HEK293 (cell line): ENCODE measurements at regions not wholly inside any gene's neighbourhood (a gene's known extent, or its start where the extent isn't known, plus 50 kb on each side); places are given as distances from the start of the nearest gene placed in this dataset.
A peak's percentile ranks its signal among the peaks of the same experiment; 100 is the strongest.

Experiments
- CTCF ChIA-PET: fragments of 350-600 bp; formaldehyde crosslinking; extraction: SDS; loops from one replicate; lab custom pipeline; 2021; ENCODE audit warnings: antibody characterized with exemption; lab: Yijun Ruan, JAX
- POLR2A ChIA-PET: fragments of 300-600 bp; formaldehyde crosslinking; extraction: SDS; loops from one replicate; lab custom pipeline; 2020; ENCODE audit warnings: antibody characterized with exemption, inconsistent platforms; lab: Yijun Ruan, JAX
- H3K27ac ChIP-seq: fragments of 200-500 bp; sonication (Bioruptor generic); 2 replicates; pipeline ENCODE4 v1.5.1; 2014; ENCODE audit warnings: low read depth, low read length, control low read depth, inconsistent platforms; ENCODE audit errors: extremely low read depth
- H3K36me3 ChIP-seq, 2 experiments: fragments of 200-500 bp in 1 of 2; sonication (Bioruptor generic) in 1 of 2; 1 replicate in 1 of 2; 2 replicates in 1 of 2; pipeline ENCODE4 v1.5.1; 2014 to 2017; ENCODE audit warnings: inconsistent platforms in 2 of 2, low read length in 2 of 2; ENCODE audit not compliant: control insufficient read depth in 2 of 2, insufficient read depth in 1 of 2
- H3K4me1 ChIP-seq: fragments of 200-500 bp; sonication (Bioruptor generic); 2 replicates; pipeline ENCODE4 v1.5.1; 2014; ENCODE audit warnings: mild to moderate bottlenecking, low read length, inconsistent platforms; ENCODE audit not compliant: control insufficient read depth, insufficient read depth
- H3K4me3 ChIP-seq: 2 replicates; pipeline ENCODE4 v1.5.1; 2011; ENCODE audit warnings: low read depth, mild to moderate bottlenecking, control low read depth, low read length, moderate library complexity
- H3K9me3 ChIP-seq: fragments of 200-500 bp; sonication (Bioruptor generic); 2 replicates; pipeline ENCODE4 v1.5.1; 2014; ENCODE audit warnings: low read depth, low read length, inconsistent platforms; ENCODE audit not compliant: control insufficient read depth, insufficient read depth
- GLIS2 ChIP-seq: fragments of 450-650 bp; formaldehyde crosslinking; IDR thresholded peaks from 2 replicates; pipeline ENCODE4 v1.5.1; 2016; ENCODE audit warnings: missing biosample characterization, missing genetic modification characterization
- KLF9 ChIP-seq: fragments of 450-650 bp; formaldehyde crosslinking; IDR thresholded peaks from 2 replicates; pipeline ENCODE4 v1.5.1; 2016; ENCODE audit warnings: missing biosample characterization, missing genetic modification characterization, low read depth
- SP7 ChIP-seq: fragments of 450-650 bp; formaldehyde crosslinking; IDR thresholded peaks from 2 replicates; pipeline ENCODE4 v1.5.1; 2016; ENCODE audit warnings: missing biosample characterization, missing genetic modification characterization
- YY1 ChIP-seq: fragments of 450-650 bp; formaldehyde crosslinking; IDR thresholded peaks from 2 replicates; pipeline ENCODE4 v1.5.1; 2018; ENCODE audit warnings: missing biosample characterization, missing genetic modification characterization
- ZBTB20 ChIP-seq: fragments of 450-650 bp; formaldehyde crosslinking; IDR thresholded peaks from 2 replicates; pipeline ENCODE4 v1.5.1; 2016; ENCODE audit warnings: missing biosample characterization, missing genetic modification characterization
- ZNF157 ChIP-seq: fragments of 450-650 bp; formaldehyde crosslinking; IDR thresholded peaks from 2 replicates; pipeline ENCODE4 v1.5.1; 2016; ENCODE audit warnings: missing biosample characterization, missing genetic modification characterization
- ZNF175 ChIP-seq: fragments of 450-650 bp; formaldehyde crosslinking; IDR thresholded peaks from 2 replicates; pipeline ENCODE4 v1.5.1; 2016; ENCODE audit warnings: missing biosample characterization, missing genetic modification characterization
- ZNF19 ChIP-seq: fragments of 450-650 bp; formaldehyde crosslinking; IDR thresholded peaks from 2 replicates; pipeline ENCODE4; 2016; ENCODE audit warnings: missing biosample characterization, missing genetic modification characterization, low read depth
- ZNF391 ChIP-seq: fragments of 450-650 bp; formaldehyde crosslinking; IDR thresholded peaks from 2 replicates; pipeline ENCODE4 v1.5.1; 2016; ENCODE audit warnings: low read depth, missing biosample characterization, missing genetic modification characterization, borderline replicate concordance
- ZNF768 ChIP-seq: fragments of 450-650 bp; formaldehyde crosslinking; IDR thresholded peaks from 2 replicates; pipeline ENCODE4 v1.5.1; 2018; ENCODE audit warnings: missing biosample characterization, mild to moderate bottlenecking, missing genetic modification characterization
- ZNF791 ChIP-seq: fragments of 450-650 bp; formaldehyde crosslinking; IDR thresholded peaks from 2 replicates; pipeline ENCODE4 v1.5.1; 2016; ENCODE audit warnings: missing biosample characterization, missing genetic modification characterization
- TF ChIP-seq, protein P1 (sequence below): fragments of 450-650 bp; formaldehyde crosslinking; IDR thresholded peaks from 2 replicates; pipeline ENCODE4 v1.5.1; 2016; ENCODE audit warnings: missing biosample characterization, missing genetic modification characterization, low read depth
- TF ChIP-seq, protein P2 (sequence below): fragments of 450-650 bp; formaldehyde crosslinking; IDR thresholded peaks from 2 replicates; pipeline ENCODE4 v1.5.1; 2016; ENCODE audit warnings: missing biosample characterization, missing genetic modification characterization
- TF ChIP-seq, protein P3 (sequence below): fragments of 450-650 bp; formaldehyde crosslinking; IDR thresholded peaks from 2 replicates; pipeline ENCODE4 v1.5.1; 2016; ENCODE audit warnings: missing biosample characterization, missing genetic modification characterization
- TF ChIP-seq, protein P4 (sequence below): fragments of 450-650 bp; formaldehyde crosslinking; optimal IDR thresholded peaks from 2 replicates; pipeline ENCODE3; 2016; ENCODE audit warnings: missing biosample characterization, mild to moderate bottlenecking, missing genetic modification characterization
- TF ChIP-seq, protein P5 (sequence below): fragments of 450-650 bp; formaldehyde crosslinking; IDR thresholded peaks from 2 replicates; pipeline ENCODE4 v1.5.1; 2016; ENCODE audit warnings: missing biosample characterization, missing genetic modification characterization

DNA sequence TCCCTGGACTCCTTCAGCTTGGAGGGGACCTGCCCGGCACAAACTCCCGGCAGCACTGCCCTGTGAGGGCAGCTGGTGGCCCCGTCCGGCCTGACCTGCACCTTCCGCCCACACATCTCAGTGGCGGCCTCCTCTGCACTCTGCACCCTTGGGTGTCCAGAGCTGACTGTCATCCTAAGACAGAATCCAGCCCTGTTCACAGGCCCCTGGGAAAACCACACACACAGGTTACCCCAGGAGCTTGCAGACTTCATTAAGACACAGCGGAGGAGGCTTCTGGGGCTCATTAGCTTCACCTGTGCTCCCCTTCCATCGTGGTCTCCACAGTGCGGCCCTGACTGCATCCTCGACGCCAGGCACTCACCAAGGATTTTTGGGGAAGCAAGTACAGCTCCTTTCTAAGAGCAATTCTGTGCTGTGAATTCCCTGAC lies 51.5 kb upstream of the SHH start (continued):
- TF ChIP-seq, protein P1, sequence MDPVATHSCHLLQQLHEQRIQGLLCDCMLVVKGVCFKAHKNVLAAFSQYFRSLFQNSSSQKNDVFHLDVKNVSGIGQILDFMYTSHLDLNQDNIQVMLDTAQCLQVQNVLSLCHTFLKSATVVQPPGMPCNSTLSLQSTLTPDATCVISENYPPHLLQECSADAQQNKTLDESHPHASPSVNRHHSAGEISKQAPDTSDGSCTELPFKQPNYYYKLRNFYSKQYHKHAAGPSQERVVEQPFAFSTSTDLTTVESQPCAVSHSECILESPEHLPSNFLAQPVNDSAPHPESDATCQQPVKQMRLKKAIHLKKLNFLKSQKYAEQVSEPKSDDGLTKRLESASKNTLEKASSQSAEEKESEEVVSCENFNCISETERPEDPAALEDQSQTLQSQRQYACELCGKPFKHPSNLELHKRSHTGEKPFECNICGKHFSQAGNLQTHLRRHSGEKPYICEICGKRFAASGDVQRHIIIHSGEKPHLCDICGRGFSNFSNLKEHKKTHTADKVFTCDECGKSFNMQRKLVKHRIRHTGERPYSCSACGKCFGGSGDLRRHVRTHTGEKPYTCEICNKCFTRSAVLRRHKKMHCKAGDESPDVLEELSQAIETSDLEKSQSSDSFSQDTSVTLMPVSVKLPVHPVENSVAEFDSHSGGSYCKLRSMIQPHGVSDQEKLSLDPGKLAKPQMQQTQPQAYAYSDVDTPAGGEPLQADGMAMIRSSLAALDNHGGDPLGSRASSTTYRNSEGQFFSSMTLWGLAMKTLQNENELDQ (tag by site-specific recombination): no peak
- TF ChIP-seq, protein P2, sequence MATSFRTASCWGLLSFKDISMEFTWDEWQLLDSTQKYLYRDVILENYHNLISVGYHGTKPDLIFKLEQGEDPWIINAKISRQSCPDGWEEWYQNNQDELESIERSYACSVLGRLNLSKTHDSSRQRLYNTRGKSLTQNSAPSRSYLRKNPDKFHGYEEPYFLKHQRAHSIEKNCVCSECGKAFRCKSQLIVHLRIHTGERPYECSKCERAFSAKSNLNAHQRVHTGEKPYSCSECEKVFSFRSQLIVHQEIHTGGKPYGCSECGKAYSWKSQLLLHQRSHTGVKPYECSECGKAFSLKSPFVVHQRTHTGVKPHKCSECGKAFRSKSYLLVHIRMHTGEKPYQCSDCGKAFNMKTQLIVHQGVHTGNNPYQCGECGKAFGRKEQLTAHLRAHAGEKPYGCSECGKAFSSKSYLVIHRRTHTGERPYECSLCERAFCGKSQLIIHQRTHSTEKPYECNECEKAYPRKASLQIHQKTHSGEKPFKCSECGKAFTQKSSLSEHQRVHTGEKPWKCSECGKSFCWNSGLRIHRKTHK (tag by site-specific recombination): no peak
- no peak for TF ChIP-seq ZNF391 (tag by site-specific recombination)
- TF ChIP-seq GLIS2: no peak
- TF ChIP-seq, protein P3, sequence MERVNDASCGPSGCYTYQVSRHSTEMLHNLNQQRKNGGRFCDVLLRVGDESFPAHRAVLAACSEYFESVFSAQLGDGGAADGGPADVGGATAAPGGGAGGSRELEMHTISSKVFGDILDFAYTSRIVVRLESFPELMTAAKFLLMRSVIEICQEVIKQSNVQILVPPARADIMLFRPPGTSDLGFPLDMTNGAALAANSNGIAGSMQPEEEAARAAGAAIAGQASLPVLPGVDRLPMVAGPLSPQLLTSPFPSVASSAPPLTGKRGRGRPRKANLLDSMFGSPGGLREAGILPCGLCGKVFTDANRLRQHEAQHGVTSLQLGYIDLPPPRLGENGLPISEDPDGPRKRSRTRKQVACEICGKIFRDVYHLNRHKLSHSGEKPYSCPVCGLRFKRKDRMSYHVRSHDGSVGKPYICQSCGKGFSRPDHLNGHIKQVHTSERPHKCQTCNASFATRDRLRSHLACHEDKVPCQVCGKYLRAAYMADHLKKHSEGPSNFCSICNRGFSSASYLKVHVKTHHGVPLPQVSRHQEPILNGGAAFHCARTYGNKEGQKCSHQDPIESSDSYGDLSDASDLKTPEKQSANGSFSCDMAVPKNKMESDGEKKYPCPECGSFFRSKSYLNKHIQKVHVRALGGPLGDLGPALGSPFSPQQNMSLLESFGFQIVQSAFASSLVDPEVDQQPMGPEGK: no peak
- TF ChIP-seq ZNF157: no peak
- no peak for TF ChIP-seq ZBTB20 (tag by site-specific recombination)
- no peak for TF ChIP-seq ZNF791 (tag by site-specific recombination)
- no peak for TF ChIP-seq ZNF175 (tag by site-specific recombination)
- no peak for TF ChIP-seq YY1

DNA sequence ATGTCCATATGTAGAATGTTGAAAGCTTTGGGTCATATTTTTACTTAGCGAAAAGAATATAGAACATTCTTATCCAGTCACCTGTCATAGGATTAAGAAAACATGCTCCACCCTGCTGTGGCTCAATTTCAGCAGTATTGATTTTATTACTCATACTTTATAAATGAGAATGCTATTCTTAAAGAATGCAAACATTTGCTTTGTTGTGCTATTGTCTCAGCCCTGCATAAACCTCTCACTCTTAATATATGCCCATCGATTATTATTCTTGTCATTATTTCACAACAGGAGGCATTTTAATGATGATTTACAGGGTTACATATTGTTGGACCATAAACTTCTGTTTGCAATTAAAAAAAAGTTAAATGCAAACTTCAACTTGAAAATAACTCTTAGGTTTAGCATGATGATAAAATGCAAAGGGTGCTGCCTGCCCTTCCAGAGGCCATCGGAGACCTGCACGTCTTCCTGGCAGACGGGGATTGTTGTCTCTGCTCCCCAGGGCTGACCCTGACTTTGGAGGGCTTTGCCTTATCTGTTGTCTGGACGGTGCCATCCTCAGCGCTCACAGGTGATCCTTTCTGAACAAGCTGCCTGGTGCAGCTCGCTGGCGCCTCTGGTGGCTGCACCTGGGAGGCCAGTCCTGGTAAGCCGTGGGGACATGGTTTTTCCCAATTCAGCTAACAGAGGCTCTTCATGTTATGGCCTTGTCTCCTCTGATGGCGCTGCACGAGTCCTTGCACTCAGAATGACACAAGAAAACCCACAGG lies 50.0 kb upstream of the SHH start:
- POLR2A ChIA-PET: no interaction called here

More for the DNA sequence above, 50.0 kb upstream of the SHH start:
- Histone ChIP-seq H3K36me3 (no peaks in the 10 kb centered on the region), H3K9me3 (no peaks in the 10 kb centered on the region), H3K4me1 (no peaks in the 10 kb centered on the region; the same call in 1 of the 2 replicates), H3K27ac (no peak overlapping the region), H3K4me3 (no peak overlapping the region)
- TF ChIP-seq SP7 (tag by site-specific recombination): no peak
- TF ChIP-seq ZNF19 (tag by site-specific recombination): no peak
- TF ChIP-seq, protein P4, sequence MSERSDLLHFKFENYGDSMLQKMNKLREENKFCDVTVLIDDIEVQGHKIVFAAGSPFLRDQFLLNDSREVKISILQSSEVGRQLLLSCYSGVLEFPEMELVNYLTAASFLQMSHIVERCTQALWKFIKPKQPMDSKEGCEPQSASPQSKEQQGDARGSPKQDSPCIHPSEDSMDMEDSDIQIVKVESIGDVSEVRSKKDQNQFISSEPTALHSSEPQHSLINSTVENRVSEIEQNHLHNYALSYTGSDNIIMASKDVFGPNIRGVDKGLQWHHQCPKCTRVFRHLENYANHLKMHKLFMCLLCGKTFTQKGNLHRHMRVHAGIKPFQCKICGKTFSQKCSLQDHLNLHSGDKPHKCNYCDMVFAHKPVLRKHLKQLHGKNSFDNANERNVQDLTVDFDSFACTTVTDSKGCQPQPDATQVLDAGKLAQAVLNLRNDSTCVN (tag by site-specific recombination): no peak
- TF ChIP-seq ZNF768 (tag by site-specific recombination): no peak
- TF ChIP-seq, protein P5, sequence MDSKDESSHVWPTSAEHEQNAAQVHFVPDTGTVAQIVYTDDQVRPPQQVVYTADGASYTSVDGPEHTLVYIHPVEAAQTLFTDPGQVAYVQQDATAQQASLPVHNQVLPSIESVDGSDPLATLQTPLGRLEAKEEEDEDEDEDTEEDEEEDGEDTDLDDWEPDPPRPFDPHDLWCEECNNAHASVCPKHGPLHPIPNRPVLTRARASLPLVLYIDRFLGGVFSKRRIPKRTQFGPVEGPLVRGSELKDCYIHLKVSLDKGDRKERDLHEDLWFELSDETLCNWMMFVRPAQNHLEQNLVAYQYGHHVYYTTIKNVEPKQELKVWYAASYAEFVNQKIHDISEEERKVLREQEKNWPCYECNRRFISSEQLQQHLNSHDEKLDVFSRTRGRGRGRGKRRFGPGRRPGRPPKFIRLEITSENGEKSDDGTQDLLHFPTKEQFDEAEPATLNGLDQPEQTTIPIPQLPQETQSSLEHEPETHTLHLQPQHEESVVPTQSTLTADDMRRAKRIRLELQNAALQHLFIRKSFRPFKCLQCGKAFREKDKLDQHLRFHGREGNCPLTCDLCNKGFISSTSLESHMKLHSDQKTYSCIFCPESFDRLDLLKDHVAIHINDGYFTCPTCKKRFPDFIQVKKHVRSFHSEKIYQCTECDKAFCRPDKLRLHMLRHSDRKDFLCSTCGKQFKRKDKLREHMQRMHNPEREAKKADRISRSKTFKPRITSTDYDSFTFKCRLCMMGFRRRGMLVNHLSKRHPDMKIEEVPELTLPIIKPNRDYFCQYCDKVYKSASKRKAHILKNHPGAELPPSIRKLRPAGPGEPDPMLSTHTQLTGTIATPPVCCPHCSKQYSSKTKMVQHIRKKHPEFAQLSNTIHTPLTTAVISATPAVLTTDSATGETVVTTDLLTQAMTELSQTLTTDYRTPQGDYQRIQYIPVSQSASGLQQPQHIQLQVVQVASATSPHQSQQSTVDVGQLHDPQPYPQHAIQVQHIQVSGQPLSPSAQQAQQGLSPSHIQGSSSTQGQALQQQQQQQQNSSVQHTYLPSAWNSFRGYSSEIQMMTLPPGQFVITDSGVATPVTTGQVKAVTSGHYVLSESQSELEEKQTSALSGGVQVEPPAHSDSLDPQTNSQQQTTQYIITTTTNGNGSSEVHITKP (tag by site-specific recombination): 0 out of 2 replicates have a peak, but pooled peaks have one; percentile 16
- no peak for TF ChIP-seq KLF9 (tag by site-specific recombination)
- CTCF ChIA-PET: interaction anchor here (0.6 to 1.0 kb wide), 3 partner anchors 10 to 50 kb away, joined by 3 read pairs; partner anchors contain the start of gene SHH
